ENCODE measurements at regions not wholly inside any gene's neighbourhood (a gene's known extent, or its start where the extent isn't known, plus 50 kb on each side); places are given as distances from the start of the nearest gene placed in this dataset.
"Not testable (repeated sequence)": the region's sequence is repeated elsewhere in the genome, so short reads cannot be mapped to it uniquely, and the experiment has no call there.

DNA sequence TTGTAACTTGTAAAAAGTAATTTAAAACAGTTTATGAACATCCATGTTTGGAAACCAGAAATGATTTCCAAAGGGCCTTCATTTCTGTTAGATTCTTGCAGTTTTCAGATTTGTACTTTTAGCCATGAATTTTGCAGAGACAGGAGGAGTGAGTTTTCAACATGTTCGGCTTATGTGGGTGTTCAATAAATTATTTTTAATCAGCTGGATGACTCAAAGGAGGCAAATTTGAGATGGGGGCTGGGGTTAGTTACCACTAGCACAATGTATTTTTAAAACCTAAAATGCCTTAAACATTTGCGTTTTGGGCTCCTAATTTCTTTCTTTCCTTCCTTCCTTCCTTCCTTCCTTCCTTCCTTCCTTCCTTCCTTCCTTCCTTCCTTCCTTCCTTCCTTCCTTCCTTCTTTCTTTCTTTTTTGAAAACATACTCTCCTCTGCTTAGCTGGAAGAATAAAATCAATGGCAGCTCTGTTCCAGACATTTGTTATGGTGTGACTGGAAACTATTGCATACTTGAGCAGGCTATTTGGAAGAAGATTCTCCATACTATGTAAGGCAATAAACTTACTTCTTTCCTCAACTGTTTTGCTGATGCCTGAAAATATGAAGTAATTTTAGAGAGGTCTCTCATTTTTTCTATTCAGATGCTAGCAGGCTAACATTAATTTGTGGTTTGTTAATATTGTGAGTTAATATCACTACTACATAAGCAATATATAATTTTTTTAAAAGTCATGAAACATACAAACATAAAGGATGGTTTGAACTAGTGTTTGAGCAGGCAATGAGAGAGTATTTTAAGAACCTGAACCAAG, 394.4 kb downstream of the NYAP2 start:
- in situ Hi-C loops (cut with MboI; ENCODE audit: low sequenced_read_pairs): no loop called here

DNA sequence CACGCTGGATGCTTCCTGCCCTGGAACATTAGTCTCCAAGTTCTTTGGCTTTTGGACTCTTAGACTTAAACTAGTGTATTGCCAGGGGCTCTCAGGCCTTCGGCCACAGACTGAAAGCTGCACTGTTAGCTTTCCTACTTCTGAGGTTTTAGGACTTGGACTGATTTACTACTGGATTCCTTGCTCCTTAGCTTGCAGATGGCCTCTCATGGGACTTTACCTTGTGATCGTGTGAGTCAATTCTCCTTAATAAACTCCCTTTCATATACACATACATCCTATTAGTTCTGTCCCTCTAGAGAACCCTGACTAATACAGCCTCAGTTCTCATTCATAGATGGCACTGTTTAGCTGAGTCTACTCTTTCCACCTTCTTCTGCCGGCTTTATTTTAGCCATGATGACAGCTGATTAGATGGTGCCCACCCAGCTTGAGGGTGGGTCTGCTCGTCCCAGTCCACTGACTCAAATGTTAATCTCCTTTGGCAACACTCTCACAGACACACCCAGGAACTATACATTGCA, 389.1 kb downstream of the NYAP2 start:
- in situ Hi-C loops (cut with MboI; ENCODE audit: low sequenced_read_pairs): no loop called here

DNA sequence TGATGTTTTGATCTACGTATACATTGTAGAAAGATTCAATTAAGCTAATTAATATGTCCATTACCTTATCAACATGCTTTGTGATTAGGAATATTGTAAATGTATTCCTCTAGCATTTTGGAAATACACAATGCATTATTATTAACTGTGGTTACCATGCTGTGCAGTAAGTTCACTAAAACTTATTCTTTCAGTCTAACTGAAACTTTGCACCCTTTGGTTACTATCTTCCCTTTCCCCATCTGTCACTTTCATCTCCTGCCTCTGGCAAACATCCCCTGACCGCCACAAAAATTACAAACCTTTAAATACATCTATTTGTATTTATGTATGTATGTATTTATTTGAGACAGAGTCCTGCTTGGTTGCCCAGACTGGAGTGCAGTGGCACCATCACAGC, 388.0 kb downstream of the NYAP2 start:
- in situ Hi-C loops (cut with MboI; ENCODE audit: low sequenced_read_pairs): no loop called here

DNA sequence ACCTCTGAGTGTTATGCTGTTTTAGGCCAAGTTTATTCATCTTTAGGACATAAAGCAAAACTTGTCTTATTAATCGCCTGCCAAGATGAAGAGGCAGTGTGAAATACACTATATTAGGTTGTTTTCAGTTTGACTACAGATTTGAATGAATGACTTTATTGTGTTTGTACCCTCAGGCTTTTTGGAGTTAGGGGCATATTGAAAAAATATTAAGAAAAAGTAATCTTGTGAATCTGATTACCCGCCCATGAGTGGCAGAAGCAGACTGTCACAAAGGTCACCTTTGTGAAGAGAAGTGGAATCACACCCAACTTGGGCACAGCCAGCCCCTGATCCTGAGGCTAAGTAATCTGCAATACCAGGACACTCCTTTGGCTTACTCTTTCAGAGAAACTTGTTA, 382.5 kb downstream of the NYAP2 start:
- in situ Hi-C loops (cut with MboI; ENCODE audit: low sequenced_read_pairs): no loop called here

DNA sequence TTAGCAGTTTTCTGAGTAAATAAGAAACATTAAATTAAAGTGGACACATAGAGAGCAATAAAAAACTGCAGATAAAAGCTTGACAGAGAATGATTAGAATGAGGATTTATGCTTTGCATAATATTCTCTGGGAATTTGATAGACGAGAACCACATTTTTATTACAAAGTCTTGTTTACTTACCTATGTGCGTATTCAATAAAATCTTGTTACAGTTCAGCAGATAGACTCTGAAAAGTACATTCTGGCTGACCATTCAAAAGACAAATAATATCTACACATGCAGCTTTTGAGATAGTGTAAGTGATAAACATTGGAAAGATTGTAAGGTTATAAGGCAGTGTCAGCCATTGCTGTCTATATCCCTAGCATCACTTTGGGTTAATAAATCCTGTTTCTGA, 381.6 kb downstream of the NYAP2 start:
- in situ Hi-C loops (cut with MboI; ENCODE audit: low sequenced_read_pairs): no loop called here

DNA sequence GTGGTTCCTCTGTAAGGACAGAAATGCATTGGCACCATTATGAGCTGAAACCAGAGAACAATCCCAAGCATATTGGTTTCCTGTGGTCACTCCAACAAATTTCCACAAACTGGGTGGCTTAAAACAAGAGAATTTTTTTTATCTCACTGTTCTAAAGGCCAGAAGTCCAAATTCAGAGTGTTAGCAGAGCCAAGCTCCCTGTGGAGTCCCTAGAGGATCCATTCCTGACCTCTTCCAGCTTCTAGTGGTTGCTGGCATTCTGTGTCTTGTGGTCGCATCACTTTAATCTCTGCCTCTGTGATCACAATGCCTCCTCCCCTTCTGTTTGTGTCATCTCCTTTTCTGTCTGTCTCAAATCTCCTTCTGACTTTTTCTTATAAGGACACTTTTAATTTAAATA, 380.3 kb downstream of the NYAP2 start:
- in situ Hi-C loops (cut with MboI; ENCODE audit: low sequenced_read_pairs): no loop called here

DNA sequence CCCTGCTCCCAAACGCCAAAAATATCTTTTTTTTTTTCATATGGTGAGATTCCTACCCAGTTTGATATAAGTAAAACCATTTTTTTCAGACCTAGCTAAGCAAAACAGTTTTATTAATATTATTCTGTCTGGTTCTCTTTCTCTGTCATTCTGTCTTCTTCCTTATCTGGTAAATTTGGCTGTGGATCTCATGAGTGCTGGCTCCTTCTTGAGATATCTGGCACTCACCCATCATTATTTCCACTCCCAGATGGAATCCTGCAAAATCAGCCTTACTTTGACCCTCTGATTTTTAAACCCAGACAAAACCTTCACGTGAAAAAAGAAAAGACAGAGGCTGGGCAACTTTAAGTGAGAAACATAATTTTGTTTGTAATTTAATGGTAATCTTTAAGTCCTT, 373.6 kb downstream of the NYAP2 start:
- in situ Hi-C loops (cut with MboI; ENCODE audit: low sequenced_read_pairs): no loop called here

DNA sequence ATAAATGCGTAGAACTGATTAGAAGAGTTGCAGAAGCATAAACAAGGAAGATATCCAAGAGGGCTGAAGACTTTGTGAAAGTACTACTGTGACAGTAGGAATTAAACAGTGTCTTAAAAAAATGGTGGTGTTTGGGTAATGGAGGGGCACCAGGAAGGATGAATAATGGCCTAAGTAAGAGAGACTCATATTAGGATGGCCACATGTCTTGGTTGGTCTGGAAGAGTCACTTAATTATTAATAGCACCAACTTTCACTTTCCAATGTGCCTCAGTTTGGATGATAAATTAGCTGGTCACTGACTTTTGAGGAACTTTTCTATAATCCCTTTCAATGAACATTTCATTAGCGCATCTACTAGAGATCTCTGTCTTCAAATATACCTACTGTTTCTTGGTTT, 372.2 kb downstream of the NYAP2 start:
- in situ Hi-C loops (cut with MboI; ENCODE audit: low sequenced_read_pairs): no loop called here

DNA sequence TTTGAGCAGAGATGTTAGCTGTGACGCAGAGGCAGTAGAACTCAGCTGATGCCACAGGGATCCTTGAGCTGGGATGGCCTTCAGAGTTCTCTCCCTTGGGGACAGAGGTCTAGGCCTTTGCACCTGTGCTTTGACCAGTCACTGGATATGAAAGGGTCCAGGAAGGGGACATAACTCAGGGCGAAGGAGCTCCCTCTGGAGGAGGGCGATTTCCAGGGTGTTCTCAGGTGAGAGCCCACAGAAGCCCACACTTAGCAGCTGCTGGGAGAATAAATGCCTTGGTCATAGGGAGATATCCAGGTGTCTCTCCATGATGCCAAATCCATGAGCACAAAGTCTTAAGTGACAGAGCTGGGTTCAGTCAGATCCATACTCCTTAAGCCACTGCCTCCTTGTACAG, 369.2 kb downstream of the NYAP2 start:
- in situ Hi-C loops (cut with MboI; ENCODE audit: low sequenced_read_pairs): no loop called here

DNA sequence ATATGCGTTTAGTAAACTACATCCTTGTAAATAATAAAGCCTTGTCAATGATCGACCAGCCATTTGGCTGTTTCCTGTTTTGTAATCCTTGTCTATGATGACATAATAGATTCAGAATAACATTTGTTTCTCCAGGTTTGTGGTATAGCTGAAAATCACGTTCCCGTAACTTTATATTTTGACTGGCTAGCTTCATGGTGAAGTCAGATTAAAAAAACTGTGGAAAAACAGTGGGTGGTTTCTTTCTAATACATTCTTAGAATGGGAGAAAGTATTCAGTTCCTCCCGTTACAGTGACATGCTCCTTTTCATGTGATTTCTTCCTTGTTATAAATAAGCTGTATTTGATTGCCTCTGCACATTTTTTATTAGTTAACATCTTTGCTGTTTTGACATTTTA, 366.9 kb downstream of the NYAP2 start:
- in situ Hi-C loops (cut with MboI; ENCODE audit: low sequenced_read_pairs): no loop called here

DNA sequence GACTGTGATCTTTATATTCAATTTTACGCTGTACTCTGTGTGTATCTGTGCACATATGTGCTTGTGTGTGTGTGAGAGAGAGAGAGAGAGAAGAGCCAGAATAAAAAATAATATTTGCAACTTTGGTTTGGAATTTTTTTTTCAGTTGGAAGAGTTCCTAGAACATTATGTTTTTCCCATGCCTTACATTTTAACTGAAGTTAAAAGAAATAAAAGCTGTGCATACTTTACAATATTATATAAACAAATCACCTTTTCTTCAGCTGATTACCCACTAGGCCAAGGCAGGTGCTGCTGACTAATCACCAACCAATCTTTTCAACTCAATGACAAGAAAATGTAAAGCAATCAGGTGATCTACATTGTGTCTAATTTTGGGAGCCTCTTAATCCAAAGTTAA, 366.3 kb downstream of the NYAP2 start:
- in situ Hi-C loops (cut with MboI; ENCODE audit: low sequenced_read_pairs): no loop called here

DNA sequence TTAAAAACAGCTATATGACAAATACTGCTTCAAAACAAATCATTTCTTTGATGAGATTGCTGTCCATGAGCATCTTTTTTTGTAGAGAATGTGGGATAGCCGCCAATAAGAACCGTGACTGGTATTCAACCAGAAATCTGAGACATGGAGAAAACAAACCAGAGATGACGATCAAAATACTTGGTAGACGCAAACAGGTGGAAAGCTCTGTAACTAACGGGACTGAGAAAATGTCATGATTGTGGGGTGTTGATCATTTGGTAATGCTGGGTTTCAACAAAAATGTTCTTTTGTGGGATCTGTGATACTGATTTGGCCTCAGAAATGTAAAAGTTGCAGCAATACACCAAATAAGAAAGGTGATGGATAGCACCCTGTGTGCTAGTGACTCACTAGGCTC, 364.8 kb downstream of the NYAP2 start:
- in situ Hi-C loops (cut with MboI; ENCODE audit: low sequenced_read_pairs): no loop called here

DNA sequence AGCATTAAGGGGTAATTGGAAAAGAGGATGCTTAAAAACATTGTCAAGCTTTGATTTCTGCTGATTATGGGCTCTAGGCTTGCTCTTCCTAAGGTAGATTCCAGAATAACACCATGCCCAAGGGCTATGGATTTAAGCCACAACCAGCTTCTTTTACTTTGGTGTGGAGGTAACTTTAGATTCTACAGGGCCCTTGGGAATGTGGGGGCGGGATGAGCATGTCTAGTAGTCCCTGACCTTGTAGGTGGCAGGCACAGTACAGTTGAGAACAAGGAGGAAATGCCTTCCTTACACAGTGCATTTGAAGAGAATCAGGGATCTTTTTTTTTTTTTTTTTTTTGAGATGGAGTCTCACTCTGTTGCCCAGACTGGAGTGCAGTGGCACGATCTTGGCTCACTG, 364.2 kb downstream of the NYAP2 start:
- in situ Hi-C loops (cut with MboI; ENCODE audit: low sequenced_read_pairs): no loop called here

DNA sequence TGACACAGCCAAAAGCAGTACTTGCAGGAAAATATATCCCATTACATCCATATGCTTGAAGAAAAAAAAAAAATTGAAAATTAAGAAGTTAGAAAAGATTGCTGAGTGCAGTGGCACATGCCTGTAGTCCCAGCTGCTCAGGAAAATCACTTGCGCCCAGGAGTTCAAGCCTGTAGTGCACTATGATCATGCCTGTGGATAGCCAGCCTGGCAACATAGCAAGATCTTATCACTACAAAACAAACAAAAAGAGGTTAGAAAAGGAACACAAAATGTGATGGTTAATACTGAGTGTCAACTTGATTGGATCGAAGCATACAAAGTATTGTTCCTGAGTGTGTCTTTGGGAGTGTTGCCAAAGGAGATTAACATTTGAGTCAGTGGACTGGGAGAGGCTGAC, 361.9 kb downstream of the NYAP2 start:
- in situ Hi-C loops (cut with MboI; ENCODE audit: low sequenced_read_pairs): no loop called here

DNA sequence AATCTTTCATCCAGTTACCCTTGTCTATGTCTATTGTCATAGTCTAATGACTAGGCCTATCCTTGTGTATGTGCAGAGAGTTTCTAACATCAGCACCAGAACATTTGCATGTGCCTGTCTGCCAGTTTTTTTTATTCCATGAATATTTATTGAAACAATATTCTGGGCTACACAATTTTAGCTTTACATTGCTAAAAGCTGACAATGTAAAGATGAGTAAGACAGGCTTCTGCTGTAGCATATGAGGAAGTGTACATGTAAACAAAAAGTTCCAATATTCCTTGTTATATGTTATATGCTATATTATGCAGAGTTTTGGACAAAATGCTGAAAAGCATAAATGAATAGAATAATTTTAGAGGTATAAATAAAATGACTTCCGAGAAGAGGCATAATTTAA, 357.7 kb downstream of the NYAP2 start:
- in situ Hi-C loops (cut with MboI; ENCODE audit: low sequenced_read_pairs): no loop called here

DNA sequence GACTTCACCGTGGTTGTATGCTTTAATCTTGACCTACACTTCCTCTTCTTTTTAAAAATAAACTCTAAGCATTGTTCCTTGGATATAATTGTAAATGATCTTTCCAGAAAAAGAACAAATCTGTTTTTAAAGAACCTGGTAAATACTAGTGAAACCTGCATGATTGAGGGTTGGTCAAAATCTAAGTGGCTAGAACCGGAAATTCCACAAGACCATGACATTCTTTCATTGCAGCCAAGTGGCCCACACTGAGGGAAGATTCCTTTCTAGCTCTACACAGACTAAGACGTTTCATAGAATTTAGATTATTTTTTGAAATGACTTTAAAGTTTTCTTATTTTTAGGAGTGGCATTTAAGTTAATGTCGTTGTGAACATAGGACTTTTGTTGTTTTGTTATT, 356.7 kb downstream of the NYAP2 start:
- in situ Hi-C loops (cut with MboI; ENCODE audit: low sequenced_read_pairs): no loop called here

DNA sequence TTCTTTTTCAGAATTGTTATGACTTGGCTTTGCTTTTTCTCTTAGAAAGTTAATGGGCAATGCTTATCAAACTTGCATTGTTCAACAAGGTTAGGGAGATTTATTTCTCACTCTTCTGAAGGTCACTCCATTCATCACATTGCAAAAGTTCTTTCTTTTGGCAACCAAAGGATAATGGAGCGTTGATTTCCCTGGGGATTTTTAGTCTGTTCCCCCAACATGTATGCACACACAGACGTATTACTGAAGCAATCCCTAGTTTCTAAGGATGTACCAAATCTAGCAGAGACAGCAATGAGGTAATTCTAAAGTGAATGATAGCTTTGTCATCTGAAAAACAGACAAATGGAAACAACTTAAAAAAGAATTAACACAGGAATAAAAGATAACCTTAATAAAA, 349.1 kb downstream of the NYAP2 start:
- in situ Hi-C loops (cut with MboI; ENCODE audit: low sequenced_read_pairs): no loop called here

DNA sequence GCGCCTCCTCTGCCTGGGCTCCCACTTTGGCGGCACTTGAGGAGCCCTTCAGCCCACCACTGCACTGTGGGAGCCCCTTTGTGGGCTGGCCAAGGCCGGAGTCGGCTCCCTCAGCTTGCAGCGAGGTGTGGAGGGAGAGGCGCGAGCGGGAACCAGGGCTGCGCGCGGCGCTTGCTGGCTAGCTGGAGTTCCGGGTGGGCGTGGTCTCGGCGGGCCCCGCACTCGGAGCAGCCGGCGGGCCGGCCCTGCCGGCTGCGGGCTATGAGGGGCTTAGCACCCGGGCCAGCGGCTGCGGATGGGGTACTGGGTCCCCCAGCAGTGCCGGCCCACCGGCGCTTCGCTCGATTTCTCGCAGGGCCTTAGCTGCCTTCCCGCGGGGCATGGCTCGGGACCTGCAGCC, 344.5 kb downstream of the NYAP2 start:
- in situ Hi-C loops (cut with MboI; ENCODE audit: low sequenced_read_pairs): not testable (repeated sequence)

DNA sequence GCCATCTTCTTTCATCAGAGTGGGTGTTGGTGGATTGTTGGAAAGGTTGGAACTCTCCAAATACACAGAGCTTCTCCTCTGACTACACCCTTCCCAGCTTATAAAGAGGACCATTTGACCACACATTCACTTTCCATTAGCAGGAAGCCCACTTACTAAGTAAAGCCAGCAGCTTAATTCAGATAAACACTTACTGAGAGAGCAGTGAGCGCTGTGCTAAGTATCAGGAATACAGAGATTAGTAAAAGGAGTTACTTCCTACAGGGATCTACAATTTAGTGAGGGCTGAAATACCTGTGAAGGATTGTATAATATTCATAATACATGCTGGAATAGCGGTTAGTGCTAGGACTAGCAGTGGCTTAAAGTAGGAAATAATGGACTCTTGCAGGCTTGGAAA, 343.0 kb downstream of the NYAP2 start:
- in situ Hi-C loops (cut with MboI; ENCODE audit: low sequenced_read_pairs): no loop called here

DNA sequence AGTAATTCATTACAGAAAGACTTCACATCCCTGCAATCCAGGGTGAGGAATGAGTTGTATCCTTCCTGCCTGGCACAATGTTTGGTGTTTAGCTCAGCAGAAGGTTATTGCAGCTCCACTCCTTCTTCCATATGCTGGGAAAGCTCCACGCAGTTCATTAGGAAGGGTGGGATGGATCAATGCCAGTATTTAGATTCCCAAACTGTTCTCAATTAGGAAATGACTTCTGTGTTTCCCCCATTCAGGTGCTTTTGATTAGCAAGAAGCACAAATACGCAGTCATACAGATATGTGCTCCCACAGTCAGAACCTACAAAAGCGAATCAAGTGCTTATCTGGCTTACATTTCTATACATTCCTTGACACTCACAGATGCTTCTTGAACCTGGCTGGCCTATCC, 340.6 kb downstream of the NYAP2 start:
- in situ Hi-C loops (cut with MboI; ENCODE audit: low sequenced_read_pairs): no loop called here

DNA sequence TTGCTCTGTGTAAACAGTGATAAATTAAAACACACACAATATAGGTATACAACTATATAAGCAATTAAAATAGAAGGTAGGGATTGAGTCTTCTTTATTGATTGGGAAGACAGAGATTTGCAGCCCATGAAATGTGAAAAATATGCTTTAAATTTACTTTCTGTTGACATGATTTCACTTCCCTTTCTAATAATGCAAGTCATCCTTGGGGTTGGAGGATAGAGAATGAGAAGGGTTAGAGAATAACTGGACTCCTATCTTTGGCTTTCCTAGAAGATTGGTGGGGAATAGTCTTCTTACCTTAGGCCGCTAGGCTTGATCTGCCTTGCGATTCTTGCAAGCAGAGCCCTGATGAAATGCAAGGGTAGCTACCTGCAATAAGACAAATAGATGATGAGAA, 339.8 kb downstream of the NYAP2 start:
- in situ Hi-C loops (cut with MboI; ENCODE audit: low sequenced_read_pairs): no loop called here

DNA sequence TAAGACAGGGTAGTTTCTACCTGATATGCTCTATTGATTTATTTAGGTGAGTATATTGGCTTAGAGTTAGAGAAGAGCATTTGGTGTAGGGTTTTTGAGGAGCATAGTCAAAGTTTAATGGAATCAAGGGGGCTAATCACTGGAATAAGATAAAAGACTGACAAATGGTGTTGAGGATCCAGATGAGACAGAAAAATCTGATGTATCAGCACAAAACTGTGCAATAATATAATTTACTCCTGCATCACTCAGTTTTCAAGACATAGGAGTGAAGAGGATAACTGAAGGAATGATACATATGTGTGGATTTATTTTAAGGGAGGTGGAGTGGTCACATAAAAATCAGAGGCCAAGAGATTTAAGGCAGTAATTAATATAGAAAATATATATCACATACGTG, 339.2 kb downstream of the NYAP2 start:
- in situ Hi-C loops (cut with MboI; ENCODE audit: low sequenced_read_pairs): no loop called here

DNA sequence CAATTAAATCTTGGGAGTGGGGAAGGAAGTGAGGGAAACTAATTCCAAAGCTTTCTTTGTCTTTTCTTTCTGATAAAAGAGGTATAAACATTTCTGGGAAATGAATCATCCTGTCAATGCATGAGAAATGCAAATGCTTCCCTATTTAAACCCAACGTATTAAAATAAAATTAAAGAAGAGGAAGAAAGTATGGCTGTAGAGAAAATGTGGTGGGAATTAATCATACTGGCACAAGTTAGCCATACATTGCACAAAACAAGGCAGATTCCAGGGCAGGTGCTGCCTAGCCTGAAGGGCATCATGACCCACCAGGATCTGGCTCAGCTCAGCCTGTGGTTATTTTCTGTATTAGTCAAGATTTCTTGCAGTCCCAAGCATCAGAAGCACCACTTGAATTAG, 338.0 kb downstream of the NYAP2 start:
- in situ Hi-C loops (cut with MboI; ENCODE audit: low sequenced_read_pairs): no loop called here
